Fibroblast of the aortic adventitia (primary cell): ENCODE measurements at regions not wholly inside any gene's neighbourhood (a gene's known extent, or its start where the extent isn't known, plus 50 kb on each side); places are given as distances from the start of the nearest gene placed in this dataset.
"Not testable (repeated sequence)": the region's sequence is repeated elsewhere in the genome, so short reads cannot be mapped to it uniquely, and the experiment has no call there.

ENCODE experiments used
- DNase-seq: peaks from one replicate; pipeline ENCODE4 v3.0.0-alpha.2; 2010; ENCODE audit warnings: low read depth
- H3K4me3 ChIP-seq: 2 replicates; pipeline ENCODE4 v1.5.1; 2011; ENCODE audit warnings: low read depth, mild to moderate bottlenecking, control low read depth, low read length, moderate library complexity
- TF ChIP-seq, protein P1 (sequence below): IDR thresholded peaks from 2 replicates; pipeline ENCODE4 v1.5.1; 2011; ENCODE audit warnings: mild to moderate bottlenecking, low read length, control low read depth, inconsistent platforms; ENCODE audit not compliant: insufficient read depth

DNA sequence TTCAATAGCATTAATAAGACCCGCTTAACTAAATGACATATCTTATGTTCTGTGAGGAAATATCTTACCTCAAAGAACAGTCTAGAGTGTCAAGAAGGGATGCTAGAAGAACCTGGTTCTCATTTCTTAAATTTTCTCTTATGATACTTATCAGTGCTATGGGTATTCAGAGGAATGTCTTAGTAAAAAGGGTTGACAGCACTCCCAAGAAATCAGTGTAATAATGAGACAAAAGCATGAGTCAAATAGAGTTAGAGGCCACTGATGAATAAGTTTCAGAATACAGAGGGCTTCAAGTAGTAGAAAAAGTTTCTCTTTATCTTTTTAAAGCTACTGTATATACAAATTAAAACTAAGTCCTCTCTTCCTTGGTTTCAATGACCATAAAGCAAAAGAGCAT, 242.8 kb downstream of the GJA1 start:
- H3K4me3 ChIP-seq, result no peak overlapping the region
- peak; percentile 41 for DNase-seq
- TF ChIP-seq, protein P1, sequence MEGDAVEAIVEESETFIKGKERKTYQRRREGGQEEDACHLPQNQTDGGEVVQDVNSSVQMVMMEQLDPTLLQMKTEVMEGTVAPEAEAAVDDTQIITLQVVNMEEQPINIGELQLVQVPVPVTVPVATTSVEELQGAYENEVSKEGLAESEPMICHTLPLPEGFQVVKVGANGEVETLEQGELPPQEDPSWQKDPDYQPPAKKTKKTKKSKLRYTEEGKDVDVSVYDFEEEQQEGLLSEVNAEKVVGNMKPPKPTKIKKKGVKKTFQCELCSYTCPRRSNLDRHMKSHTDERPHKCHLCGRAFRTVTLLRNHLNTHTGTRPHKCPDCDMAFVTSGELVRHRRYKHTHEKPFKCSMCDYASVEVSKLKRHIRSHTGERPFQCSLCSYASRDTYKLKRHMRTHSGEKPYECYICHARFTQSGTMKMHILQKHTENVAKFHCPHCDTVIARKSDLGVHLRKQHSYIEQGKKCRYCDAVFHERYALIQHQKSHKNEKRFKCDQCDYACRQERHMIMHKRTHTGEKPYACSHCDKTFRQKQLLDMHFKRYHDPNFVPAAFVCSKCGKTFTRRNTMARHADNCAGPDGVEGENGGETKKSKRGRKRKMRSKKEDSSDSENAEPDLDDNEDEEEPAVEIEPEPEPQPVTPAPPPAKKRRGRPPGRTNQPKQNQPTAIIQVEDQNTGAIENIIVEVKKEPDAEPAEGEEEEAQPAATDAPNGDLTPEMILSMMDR, result no peak

DNA sequence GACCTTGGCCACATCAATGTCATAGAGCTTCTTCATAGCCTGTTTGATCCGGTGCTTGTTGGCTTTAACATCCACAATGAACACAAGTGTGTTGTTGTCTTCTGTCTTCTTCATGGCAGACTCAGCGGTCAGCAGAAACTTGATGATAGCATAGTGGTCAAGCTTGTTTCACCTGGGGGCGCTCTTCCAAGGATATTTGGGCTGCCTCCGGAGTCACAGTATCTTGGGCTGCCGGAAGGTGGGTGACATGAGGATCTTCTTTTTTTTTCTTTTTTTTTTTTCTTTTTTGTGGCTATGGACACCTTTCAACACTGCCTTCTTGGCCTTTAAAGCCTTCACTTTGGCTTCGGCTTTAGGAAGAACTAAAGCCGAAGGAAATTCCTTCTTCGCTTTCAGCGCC, 244.6 kb downstream of the GJA1 start:
- DNase-seq, result no peak
- H3K4me3 ChIP-seq, result no peak overlapping the region
- TF ChIP-seq, protein P1, result no peak

DNA sequence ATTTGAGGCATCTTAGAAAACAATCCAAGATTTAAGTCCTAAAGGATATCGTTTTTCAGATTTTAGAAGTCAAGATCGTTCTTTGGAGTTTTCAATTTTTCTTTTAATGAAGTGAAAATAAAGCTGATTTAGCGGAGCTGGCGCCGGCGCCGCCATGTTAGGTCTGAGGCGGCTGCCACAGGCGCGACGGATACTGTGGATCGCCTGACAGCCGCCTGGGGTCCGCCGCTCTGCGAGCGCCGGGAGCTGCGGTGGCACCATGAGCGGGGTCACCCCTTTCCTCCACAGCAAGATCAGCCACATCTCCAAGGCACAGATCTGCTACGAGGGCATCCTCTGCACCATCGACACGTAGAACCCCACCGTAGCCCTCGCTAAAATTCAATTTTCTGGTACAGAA, 247.2 kb downstream of the GJA1 start:
- DNase-seq, result no peak
- H3K4me3 ChIP-seq, result no peak overlapping the region
- TF ChIP-seq, protein P1, result no peak

DNA sequence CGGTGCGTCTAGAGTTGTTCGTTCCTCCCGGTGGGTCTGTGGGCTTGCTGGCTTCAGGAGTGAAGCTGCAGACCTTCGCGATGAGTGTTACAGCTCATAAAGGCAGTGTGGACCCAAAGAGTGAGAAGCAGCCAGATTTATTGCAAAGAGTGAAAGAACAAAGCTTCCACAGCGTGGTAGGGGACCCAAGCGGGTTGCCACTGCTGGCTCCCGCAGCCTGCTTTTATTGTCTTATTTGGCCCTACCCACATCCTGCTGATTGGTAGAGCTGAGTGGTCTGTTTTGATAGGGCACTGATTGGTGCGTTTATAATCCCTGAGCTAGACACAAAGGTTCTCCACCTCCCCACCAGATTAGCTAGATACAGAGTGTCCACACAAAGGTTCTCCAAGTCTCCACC, 250.4 kb downstream of the GJA1 start:
- not testable (repeated sequence) for H3K4me3 ChIP-seq, DNase-seq

DNA sequence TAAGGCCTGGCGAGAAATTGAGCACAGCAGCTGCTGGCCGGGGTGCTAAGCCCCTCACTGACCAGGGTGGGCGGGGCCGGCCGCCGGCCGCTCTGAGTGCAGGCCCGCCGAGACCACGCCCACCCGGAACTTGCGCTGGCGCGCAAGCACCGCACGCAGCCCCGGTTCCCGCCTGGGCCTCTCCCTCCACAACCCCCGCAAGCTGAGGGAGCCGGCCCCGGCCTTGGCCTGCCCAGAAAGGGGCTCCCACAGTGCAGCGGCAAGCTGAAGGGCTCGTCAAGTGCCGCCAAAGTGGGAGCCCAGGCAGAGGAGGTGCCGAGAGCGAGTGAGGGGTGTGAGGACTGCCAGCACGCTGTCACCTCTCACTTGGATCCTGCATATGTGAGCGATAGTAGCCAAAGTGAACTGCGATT, 251.2 kb downstream of the GJA1 start:
- no peak for DNase-seq
- no peak overlapping the region for H3K4me3 ChIP-seq

DNA sequence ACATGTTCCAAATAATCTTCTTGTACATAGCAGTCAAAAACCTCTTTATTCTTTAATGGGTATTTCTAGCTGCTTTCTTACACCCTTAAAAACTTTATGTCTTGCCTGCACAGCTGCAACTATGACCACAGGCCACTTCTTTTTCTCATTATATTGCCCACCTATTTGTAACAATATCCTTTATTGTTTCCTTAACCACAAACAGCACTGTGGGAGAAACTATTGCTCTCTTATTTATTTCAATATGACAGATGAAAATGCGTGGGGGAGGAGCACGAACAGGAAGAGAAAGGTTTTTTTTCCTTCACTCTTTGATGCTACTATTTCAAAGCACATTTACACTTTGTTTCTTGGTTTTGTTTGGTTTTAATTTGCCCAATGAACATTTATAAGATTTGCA, 253.5 kb downstream of the GJA1 start:
- DNase-seq, result no peak
- H3K4me3 ChIP-seq, result no peak overlapping the region
- TF ChIP-seq, protein P1, result no peak

More for the DNA sequence above, 251.2 kb downstream of the GJA1 start:
- TF ChIP-seq, protein P1, result no peak

DNA sequence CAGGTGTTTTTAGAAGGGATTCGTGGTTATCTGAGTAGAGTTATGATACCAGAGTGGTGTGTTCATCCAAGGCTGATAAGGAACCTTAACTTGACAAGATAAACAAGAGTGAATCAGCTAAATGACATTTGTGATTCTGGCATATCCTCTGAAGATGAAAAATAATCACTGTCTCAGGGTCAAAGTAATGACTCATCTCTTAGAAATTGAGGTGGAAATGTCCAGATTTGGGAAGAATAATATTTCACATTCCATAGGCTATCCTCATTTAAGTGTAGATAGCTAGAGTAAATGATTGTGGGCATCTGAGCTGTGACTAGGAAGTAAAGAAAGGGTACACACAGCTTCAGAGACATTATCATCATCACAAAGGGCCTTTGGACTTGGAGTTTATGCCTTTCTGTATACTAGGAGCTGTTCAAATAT, 255.7 kb downstream of the GJA1 start:
- peak; percentile 64 for DNase-seq
- TF ChIP-seq, protein P1, result no peak

More for the DNA sequence above, 255.7 kb downstream of the GJA1 start:
- no peak overlapping the region for H3K4me3 ChIP-seq
